ENCODE measurements at regions not wholly inside any gene's neighbourhood (a gene's known extent, or its start where the extent isn't known, plus 50 kb on each side); places are given as distances from the start of the nearest gene placed in this dataset.

GRCh38 chr1:208433086-208433485 lies 188.9 kb upstream of the PLXNA2 start:
- TF ChIP-seq POLR2A (IDR thresholded peaks at IDR 0.05; ENCODE audit: low read depth, low read length) (no peak), POLR2AphosphoS5 (IDR thresholded peaks at IDR 0.05; ENCODE audit: low read depth, low read length) (no peak), TAF1 (IDR thresholded peaks at IDR 0.05; ENCODE audit: borderline replicate concordance, low read depth, low read length) (no peak)

Measured in GM12892 (cell line).